Testis (tissue), 2 donors: ENCODE measurements at regions not wholly inside any gene's neighbourhood (a gene's known extent, or its start where the extent isn't known, plus 50 kb on each side); places are given as distances from the start of the nearest gene placed in this dataset.

Experiments used
- POLR2A ChIP-seq: fragments of 450-650 bp; IDR thresholded peaks from one replicate; pipeline ENCODE4 v1.6.1; 2017; ENCODE audit warnings: antibody characterized with exemption, mild to moderate bottlenecking, moderate library complexity
- TF ChIP-seq, protein P1 (sequence below), 3 experiments: fragments of 450-650 bp in 2 of 3; fragments of 200-600 bp in 1 of 3; sonication (generic) in 1 of 3; IDR thresholded peaks; one replicate each; pipeline ENCODE4 v1.5.1; 2016 to 2019; ENCODE audit warnings: antibody characterized with exemption in 3 of 3, mild to moderate bottlenecking in 2 of 3, moderate library complexity in 1 of 3

DNA sequence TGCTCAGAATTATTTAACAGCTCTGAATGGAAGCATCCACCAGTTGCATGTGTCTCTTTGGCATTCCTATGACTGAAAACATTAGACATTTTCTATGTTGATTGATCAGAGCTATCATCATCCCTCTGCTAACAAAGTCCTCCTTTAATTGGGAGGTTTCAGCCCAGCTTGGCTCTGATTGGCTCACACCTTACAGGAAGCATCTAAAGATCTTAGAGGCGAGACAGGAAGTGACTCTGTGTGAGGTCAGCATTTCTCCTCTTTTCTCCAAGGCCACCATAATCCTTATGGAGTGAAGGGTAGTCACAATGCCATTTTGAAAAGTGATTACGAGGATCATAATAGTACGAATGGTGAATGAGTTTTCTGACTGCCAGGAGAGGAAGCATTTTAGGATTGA is 260.8 kb downstream of the MIAT start:
- TF ChIP-seq, protein P1, sequence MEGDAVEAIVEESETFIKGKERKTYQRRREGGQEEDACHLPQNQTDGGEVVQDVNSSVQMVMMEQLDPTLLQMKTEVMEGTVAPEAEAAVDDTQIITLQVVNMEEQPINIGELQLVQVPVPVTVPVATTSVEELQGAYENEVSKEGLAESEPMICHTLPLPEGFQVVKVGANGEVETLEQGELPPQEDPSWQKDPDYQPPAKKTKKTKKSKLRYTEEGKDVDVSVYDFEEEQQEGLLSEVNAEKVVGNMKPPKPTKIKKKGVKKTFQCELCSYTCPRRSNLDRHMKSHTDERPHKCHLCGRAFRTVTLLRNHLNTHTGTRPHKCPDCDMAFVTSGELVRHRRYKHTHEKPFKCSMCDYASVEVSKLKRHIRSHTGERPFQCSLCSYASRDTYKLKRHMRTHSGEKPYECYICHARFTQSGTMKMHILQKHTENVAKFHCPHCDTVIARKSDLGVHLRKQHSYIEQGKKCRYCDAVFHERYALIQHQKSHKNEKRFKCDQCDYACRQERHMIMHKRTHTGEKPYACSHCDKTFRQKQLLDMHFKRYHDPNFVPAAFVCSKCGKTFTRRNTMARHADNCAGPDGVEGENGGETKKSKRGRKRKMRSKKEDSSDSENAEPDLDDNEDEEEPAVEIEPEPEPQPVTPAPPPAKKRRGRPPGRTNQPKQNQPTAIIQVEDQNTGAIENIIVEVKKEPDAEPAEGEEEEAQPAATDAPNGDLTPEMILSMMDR (IDR thresholded peaks at IDR 0.05) = no peak
- TF ChIP-seq POLR2A = no peak
